Left kidney (tissue), 1 donor: ENCODE measurements at regions not wholly inside any gene's neighbourhood (a gene's known extent, or its start where the extent isn't known, plus 50 kb on each side); places are given as distances from the start of the nearest gene placed in this dataset.
"Not testable (repeated sequence)": the region's sequence is repeated elsewhere in the genome, so short reads cannot be mapped to it uniquely, and the experiment has no call there.

ENCODE experiments used
- DNase-seq: peaks from one replicate; pipeline ENCODE4 v3.0.0-alpha.2; 2013

- no peak for DNase-seq
These were observed 181.9 kb downstream of the MREG start for GRCh38 chr2:215831296-215831913.

- DNase-seq, result peak; percentile 72
These were observed 183.0 kb downstream of the MREG start for GRCh38 chr2:215830304-215830703.

DNA sequence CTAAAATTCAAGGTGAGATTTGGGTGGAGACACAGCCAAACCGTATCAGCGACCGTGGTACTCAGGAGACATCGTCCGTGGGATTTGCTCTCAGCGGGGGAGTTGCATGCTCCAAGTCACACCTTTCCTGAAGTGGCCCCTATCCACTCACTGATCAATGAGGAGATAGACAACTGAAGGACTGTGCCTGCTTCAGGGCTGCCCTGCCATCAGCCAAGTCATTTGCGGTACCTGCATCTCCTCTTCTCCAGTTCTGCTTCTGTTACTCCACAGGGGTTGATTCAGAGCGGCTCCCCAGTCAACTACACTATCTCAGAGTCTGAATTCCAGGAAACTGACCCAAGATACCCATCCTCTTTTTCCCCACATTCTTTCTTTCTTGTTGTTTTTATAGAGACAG, 184.1 kb downstream of the MREG start:
- no peak for DNase-seq

GRCh38 chr2:215828528-215829184, 184.7 kb downstream of the MREG start:
- no peak for DNase-seq

DNA sequence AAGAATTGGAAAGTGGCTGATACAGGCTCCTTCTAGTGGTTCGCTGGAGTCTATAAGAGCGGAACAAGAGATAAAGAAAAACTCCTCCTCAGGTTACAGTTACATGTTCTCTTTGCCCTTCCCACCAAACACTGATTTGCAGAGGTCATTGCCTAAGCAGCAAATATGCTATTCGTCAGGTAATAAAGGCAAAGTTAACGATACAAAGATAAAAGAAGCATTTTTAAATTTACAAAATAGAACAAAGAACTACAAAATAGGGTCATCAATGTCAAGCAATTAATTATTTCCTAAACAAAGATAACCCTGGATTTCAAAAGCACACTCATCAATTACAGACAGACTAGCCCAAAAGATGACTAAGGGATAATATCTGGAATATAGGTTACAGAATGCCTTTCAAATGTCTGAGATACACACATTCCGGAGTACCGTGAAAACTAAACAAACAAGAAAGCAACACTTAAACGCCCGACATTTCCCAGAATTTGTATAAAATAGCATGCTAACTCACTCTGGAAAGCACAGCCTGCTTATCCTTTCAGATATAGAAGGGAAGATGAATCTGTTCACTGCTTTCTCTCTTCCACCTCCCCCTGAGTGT, 186.4 kb downstream of the MREG start:
- DNase-seq, result no peak

DNA sequence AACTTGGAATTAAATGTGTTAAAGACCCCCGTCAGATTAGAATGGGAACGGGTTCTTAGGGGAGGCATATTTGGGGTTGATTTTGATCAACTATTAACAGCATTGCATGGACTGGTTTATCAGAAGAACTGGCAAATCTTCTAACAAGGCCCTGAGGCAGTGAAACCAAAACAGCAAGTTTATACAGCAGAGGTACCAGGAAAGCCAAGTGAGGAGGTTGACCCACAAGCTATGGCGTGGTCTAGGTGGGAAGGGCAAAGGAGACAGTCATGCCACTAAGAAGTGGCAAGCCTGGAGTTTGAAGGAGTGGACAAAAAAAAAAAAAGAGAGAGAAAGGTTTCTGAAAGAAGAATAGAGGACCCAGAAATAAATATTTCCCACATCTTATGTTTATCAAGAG, 187.0 kb downstream of the MREG start:
- DNase-seq, result no peak

DNA sequence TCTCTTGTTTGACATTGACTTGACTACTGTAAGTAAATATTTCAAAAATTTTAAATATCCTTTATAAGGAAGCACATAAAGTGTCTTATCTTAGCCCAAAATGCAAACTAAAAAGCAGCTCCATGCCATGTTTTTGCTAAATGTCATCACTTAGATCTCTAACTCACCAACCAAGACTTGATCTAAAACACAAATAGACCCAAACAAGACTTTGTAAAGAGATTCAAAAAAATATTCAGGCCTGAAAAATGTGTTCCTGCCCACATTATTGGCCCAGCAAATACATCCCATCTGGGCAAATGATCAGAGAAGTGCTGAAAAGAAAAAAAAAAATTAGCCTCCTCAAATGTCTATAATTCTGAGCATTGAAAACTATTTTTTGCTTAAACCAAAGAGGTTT, 187.6 kb downstream of the MREG start:
- no peak for DNase-seq

- DNase-seq, result not testable (repeated sequence)
These were observed 192.1 kb downstream of the MREG start for GRCh38 chr2:215821298-215821697.

GRCh38 chr2:215819713-215820112, 193.6 kb downstream of the MREG start:
- DNase-seq, result not testable (repeated sequence)

DNA sequence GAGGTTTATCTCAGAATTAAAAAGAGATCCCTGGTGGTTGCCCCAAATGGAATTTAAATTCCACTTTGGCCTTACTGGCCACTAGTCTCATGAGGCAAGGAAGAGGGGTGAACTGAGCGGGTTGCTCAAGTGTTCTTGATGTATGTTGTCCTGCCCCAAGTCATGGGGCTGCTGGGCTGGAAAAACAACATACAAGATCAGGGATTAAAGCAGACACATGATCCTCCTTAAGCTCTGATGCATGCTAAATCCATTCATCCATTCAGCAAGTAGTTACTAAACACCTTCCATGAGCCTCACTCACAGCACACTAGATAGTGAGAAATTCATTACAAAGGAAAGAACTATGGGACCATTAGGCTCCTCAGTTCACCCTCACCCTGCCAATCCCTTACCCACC, 196.3 kb downstream of the MREG start:
- DNase-seq, result no peak

DNA sequence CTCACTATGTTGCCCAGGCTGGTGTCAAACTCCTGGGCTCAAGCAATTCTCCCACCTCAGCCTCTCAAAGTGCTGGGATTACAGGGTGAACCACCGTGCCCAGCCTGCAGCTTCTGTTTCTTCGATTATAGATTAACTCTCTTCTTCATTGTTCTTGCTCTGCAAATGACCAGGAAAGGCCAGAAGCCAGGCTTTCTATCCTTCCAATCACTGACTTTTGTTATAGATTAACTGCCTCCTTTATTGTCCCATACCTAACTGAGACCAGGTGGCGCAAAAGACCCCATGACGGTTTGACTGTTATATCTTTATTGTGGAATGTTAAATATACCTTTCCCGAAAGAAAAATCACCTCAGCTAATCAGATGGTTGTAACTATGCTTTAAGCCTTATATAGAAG, 196.9 kb downstream of the MREG start:
- DNase-seq, result no peak

DNA sequence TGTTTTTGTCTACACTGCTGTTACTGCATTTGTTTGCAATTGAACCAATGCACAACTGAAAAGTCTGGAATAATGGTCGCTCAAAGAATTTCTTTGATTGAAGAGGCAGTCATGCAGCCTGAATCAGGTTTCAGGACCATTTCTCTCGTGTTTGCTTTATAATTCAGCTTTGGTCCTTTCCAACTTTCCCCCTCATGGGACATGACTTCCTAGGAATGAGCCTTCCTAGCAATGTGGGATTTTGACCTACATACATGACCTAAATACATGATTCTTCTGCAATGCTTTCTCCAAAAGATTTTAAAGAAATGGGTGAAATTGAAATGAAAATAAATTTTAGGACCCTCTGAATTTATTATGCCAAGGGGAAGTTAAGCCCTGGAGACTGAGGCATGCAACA, 197.4 kb downstream of the MREG start:
- no peak for DNase-seq

- no peak for DNase-seq
These were observed 200.4 kb downstream of the MREG start for GRCh38 chr2:215812966-215813365.

DNA sequence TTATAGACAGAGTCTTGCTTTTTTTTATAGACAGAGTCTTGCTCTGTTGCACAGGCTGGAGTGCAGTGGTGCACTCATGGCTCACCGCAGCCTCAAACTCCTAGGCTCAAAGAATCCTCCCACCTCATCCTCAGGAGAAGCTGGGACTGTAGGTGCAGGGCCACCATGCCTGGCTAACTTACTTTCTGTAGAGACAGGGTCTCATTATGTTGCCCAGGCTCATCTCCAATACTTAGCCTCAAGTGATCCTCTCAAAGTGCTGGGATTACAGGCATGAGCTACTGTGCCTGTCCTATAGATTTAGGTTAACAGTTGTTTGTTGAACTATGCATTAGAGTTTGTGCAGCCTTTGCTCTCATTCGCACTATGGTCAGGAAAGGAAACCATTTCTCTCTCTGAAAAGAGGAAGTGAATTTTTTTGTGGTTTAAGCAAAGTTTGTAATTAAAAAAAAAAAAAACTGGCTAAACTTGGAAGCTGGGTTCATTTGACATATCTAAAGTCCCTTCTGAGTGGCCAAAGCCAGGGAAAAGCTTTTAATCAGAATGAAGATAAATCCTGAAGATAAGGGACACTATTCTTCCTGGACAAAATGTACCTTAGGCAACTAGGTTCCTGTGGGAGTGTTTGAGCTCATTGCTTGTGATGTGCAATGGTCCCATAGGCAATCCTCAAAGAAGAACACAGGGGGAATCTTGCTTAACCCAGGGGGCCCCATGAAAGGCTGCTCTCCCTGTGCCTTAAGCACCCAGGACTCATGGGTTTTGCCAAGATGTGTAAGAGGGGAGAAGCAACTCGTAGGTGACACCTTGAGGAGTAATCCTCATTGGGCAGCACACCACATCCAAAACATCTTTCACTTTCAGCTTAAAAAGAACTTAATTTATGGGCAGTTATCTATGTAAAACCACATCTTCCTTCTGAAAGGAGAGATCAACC, 201.7 kb downstream of the MREG start:
- no peak for DNase-seq

GRCh38 chr2:215811003-215811402, 202.3 kb downstream of the MREG start:
- DNase-seq, result no peak

DNA sequence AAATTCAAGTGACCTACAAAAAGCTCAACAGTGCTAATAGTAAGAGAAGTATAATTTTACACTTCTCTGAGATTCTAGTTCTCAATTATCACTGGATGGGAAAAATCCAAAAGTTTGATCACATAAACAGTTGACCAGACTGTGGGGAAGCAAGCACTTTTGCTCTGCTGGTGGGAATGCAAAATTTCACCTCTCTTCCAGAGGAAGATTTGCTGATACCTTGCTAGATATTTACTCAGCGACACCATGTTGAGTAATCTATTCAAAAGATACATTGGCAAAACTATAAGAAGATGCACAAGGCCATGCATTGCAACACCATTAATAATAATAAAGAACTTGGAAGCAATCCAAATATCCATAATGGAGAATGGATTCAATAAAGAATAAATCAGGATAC, 204.4 kb downstream of the MREG start:
- no peak for DNase-seq

- no peak for DNase-seq
These were observed 205.2 kb downstream of the MREG start for GRCh38 chr2:215808194-215808593.

GRCh38 chr2:215805493-215805892, 207.9 kb downstream of the MREG start:
- DNase-seq, result no peak

GRCh38 chr2:215803150-215803549, 210.2 kb downstream of the MREG start:
- no peak for DNase-seq

DNA sequence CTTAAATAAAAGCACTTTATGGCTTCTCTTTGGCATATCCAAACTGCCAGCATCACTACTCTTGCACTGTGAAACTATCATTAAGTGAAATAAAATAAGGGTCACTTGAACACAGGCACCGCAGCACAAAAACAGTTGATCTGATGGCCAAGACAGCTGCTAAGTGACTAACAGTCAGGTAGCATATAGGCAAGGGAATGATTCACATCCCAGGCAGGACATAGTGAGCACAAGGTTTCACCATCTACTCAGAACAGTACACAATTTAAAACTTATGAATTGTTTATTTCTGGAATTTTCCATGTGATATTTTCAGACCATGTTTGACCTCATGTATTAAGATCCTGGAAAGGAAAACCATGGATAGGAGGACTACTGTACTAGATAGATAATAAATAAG, 214.2 kb downstream of the MREG start:
- no peak for DNase-seq

- DNase-seq, result no peak
These were observed 215.7 kb downstream of the MREG start for GRCh38 chr2:215797676-215798075.

DNA sequence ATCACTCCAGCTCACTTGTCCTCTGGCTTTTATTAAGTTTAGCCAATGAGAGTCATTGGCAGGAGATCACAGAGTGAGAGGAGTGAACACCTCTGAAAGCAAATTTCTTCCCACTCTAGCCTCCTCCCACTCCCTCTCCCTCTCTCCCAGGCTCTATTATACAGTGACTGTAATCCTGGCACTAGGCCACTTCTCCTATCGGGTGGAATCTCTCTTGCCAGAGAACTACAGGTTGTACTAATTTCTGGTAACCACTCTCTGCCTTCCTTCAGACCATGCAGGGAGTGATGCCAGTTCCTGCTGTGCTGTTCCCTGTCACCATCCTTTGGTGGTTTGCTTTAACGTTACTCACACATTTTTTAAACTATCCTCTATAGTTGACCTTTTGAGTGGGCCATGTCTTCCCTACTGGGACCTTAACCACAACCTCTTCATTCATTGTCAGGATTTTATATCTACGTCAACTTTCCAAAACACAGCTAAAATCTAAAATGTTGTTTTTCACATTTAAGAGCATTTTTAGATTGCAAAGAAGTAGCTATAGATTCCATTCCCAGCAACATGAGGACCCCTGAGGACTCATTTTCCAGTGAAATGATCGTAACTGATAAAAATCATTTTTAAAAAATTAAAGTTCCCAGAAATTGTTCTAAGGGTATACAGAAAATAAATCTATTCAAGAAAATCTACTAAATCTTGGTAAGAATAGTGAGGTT, 217.1 kb downstream of the MREG start:
- DNase-seq, result no peak
